ENCODE measurements at regions not wholly inside any gene's neighbourhood (a gene's known extent, or its start where the extent isn't known, plus 50 kb on each side); places are given as distances from the start of the nearest gene placed in this dataset.

GRCh38 chr2:179373816-179374215 lies 109.2 kb upstream of the SESTD1 start:
- TF ChIP-seq CTCF (IDR thresholded peaks at IDR 0.05) (no peak), POLR2A (IDR thresholded peaks at IDR 0.05) (no peak), EP300 (IDR thresholded peaks at IDR 0.05) (no peak)

All from tibial nerve (tissue), 4 donors.